ENCODE measurements at regions not wholly inside any gene's neighbourhood (a gene's known extent, or its start where the extent isn't known, plus 50 kb on each side); places are given as distances from the start of the nearest gene placed in this dataset.

- no peaks in the 10 kb centered on the region for H3K9me3 ChIP-seq (ENCODE audit: control insufficient read depth, low read length)
- H3K9ac ChIP-seq (ENCODE audit: extremely low read depth, low read length, poor library complexity, severe bottlenecking): no peak overlapping the region
- no peak for DNase-seq
- Mint-ChIP-seq H3K9me3 (no peaks in the 10 kb centered on the region), H3K27ac (no peak overlapping the region), H3K27me3 (ENCODE audit: insufficient read depth) (peaks cover under 1% of the 10 kb centered on the region), H3K4me1 (peaks cover 6% of the 10 kb centered on the region), H3K36me3 (ENCODE audit: low read depth) (no peaks in the 10 kb centered on the region), H3K4me3 (no peak overlapping the region)
- no peaks in the 10 kb centered on the region for H3K4me1 ChIP-seq (ENCODE audit: control insufficient read depth, insufficient read depth, low read length)
- H3K4me3 ChIP-seq (ENCODE audit: low read length): no peak overlapping the region
- no peak overlapping the region for H3K27ac ChIP-seq (ENCODE audit: low read depth, low read length)
- H3K36me3 ChIP-seq (ENCODE audit: control insufficient read depth, insufficient read depth, low read length): no peaks in the 10 kb centered on the region
- 88 to 94% methylated on average over 5 to 8 of the region's 8 CpGs for WGBS, 2 experiments (ENCODE audit: insufficient coverage in 1 of 2, insufficient read length in 1 of 2)
- TF ChIP-seq CTCF (conservative IDR thresholded peaks at IDR 0.05): no peak
- peaks cover 8% of the 10 kb centered on the region for H3K27me3 ChIP-seq (ENCODE audit: control insufficient read depth, insufficient read depth, low read length, poor library complexity, severe bottlenecking)
Measured at GRCh38 chr3:43185983-43186314, 80.1 kb upstream of the POMGNT2 start.

GRCh38 chr3:43185274-43185982 is 79.5 kb upstream of the POMGNT2 start:
- H3K9me3 ChIP-seq (ENCODE audit: control insufficient read depth, low read length): no peaks in the 10 kb centered on the region
- Mint-ChIP-seq H3K4me3 (no peak overlapping the region), H3K4me1 (peaks cover 9% of the 10 kb centered on the region), H3K27me3 (ENCODE audit: insufficient read depth) (peaks cover 3% of the 10 kb centered on the region), H3K9me3 (no peaks in the 10 kb centered on the region), H3K27ac (no peak overlapping the region), H3K36me3 (ENCODE audit: low read depth) (no peaks in the 10 kb centered on the region)
- no peak for DNase-seq
- no peak overlapping the region for H3K4me3 ChIP-seq (ENCODE audit: low read length)
- no peaks in the 10 kb centered on the region for H3K4me1 ChIP-seq (ENCODE audit: control insufficient read depth, insufficient read depth, low read length)
- H3K36me3 ChIP-seq (ENCODE audit: control insufficient read depth, insufficient read depth, low read length): no peaks in the 10 kb centered on the region
- 89 to 96% methylated on average over 4 to 5 of the region's 5 CpGs for WGBS, 2 experiments (ENCODE audit: insufficient coverage in 1 of 2, insufficient read length in 1 of 2)
- no peak for TF ChIP-seq CTCF (conservative IDR thresholded peaks at IDR 0.05)
- H3K9ac ChIP-seq (ENCODE audit: extremely low read depth, low read length, poor library complexity, severe bottlenecking): no peak overlapping the region
- H3K27me3 ChIP-seq (ENCODE audit: control insufficient read depth, insufficient read depth, low read length, poor library complexity, severe bottlenecking): peaks cover 8% of the 10 kb centered on the region
- H3K27ac ChIP-seq (ENCODE audit: low read depth, low read length): no peak overlapping the region

DNA sequence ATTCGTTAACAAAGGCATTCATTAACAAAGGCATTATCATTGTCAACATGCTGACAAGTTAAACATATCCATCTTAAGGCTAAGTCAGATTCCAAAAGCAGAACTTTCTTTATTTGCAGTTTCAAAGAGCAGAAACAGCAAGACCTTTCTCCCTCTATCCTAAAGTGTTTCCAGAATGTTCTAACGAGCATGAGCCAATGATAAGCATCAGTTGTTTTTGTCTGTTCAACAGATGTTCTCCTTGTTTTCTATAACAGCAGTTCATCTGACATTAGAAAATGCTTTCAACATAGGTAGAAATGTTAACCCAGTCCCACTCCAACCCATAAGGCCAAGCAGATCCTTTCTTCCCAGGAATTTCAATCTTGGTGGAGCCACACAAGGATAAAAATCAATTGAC is 77.6 kb upstream of the POMGNT2 start:
- no peak for TF ChIP-seq CTCF (conservative IDR thresholded peaks at IDR 0.05)
- H3K27me3 ChIP-seq (ENCODE audit: control insufficient read depth, insufficient read depth, low read length, poor library complexity, severe bottlenecking): peaks cover under 1% of the 10 kb centered on the region
- 74 to 88% methylated on average over 2 of the region's 2 CpGs for WGBS, 2 experiments (ENCODE audit: insufficient coverage in 1 of 2, insufficient read length in 1 of 2)
- H3K9ac ChIP-seq (ENCODE audit: extremely low read depth, low read length, poor library complexity, severe bottlenecking): no peak overlapping the region
- H3K9me3 ChIP-seq (ENCODE audit: control insufficient read depth, low read length): no peaks in the 10 kb centered on the region
- H3K4me3 ChIP-seq (ENCODE audit: low read length): no peak overlapping the region
- Mint-ChIP-seq H3K9me3 (no peaks in the 10 kb centered on the region), H3K4me3 (no peak overlapping the region), H3K27ac (no peak overlapping the region), H3K27me3 (ENCODE audit: insufficient read depth) (peaks cover 3% of the 10 kb centered on the region), H3K36me3 (ENCODE audit: low read depth) (no peaks in the 10 kb centered on the region), H3K4me1 (peaks cover 9% of the 10 kb centered on the region)
- H3K4me1 ChIP-seq (ENCODE audit: control insufficient read depth, insufficient read depth, low read length): no peaks in the 10 kb centered on the region
- no peaks in the 10 kb centered on the region for H3K36me3 ChIP-seq (ENCODE audit: control insufficient read depth, insufficient read depth, low read length)
- no peak overlapping the region for H3K27ac ChIP-seq (ENCODE audit: low read depth, low read length)
- no peak for DNase-seq

Data from endodermal cell (in vitro differentiated cells).